A673 (cell line): ENCODE measurements at regions not wholly inside any gene's neighbourhood (a gene's known extent, or its start where the extent isn't known, plus 50 kb on each side); places are given as distances from the start of the nearest gene placed in this dataset.
"Not testable (repeated sequence)": the region's sequence is repeated elsewhere in the genome, so short reads cannot be mapped to it uniquely, and the experiment has no call there.

ENCODE experiments used
- BruUV-seq: library from RNA; stranded (reverse); fragments of 400-500 nt; replicated peaks from 2 replicates; lab custom pipeline; 2021; lab: Mats Ljungman, UMichigan
- CTCF ChIA-PET: fragments of 300-600 bp; sonication (Branson Sonifier 250); formaldehyde crosslinking; loops from one replicate; lab custom pipeline; 2022; ENCODE audit warnings: antibody characterized with exemption; lab: Charles Lee
- POLR2A ChIA-PET: fragments of 300-600 bp; sonication (Branson Sonifier 250); formaldehyde crosslinking; loops from one replicate; lab custom pipeline; 2022; ENCODE audit warnings: antibody characterized with exemption; ENCODE audit not compliant: low non-redundant PET; lab: Charles Lee
- DNase-seq: peaks from one replicate; pipeline ENCODE4 v3.0.0-alpha.2; 2015; ENCODE audit warnings: low spot score
- H3K27ac ChIP-seq: fragments of 200-600 bp; sonication (generic); 2 replicates; pipeline ENCODE4 v1.5.1; 2016; ENCODE audit warnings: mixed run types, low read depth, mild to moderate bottlenecking, mixed read lengths, antibody characterized with exemption, low read length; ENCODE audit not compliant: poor library complexity, severe bottlenecking
- H3K27me3 ChIP-seq: fragments of 200-600 bp; sonication (generic); replicated peaks from 2 replicates; pipeline ENCODE4 v1.6.1; 2017; ENCODE audit warnings: mixed run types, low read depth, mild to moderate bottlenecking, mixed read lengths, antibody characterized with exemption, low read length; ENCODE audit not compliant: insufficient read depth, poor library complexity
- H3K36me3 ChIP-seq: fragments of 200-600 bp; sonication (generic); 2 replicates; pipeline ENCODE4 v1.6.1; 2016; ENCODE audit warnings: mixed run types, mild to moderate bottlenecking, mixed read lengths, antibody characterized with exemption, low read length; ENCODE audit not compliant: insufficient read depth, poor library complexity, severe bottlenecking
- H3K4me1 ChIP-seq: fragments of 200-600 bp; sonication (generic); 2 replicates; pipeline ENCODE4 v1.6.1; 2017; ENCODE audit warnings: mixed run types, mild to moderate bottlenecking, mixed read lengths, antibody characterized with exemption, low read length; ENCODE audit not compliant: insufficient read depth, poor library complexity, severe bottlenecking
- H3K4me3 ChIP-seq: fragments of 200-600 bp; sonication (generic); 2 replicates; pipeline ENCODE4 v1.5.1; 2016; ENCODE audit warnings: low read depth, mixed run types, mild to moderate bottlenecking, mixed read lengths, low read length; ENCODE audit not compliant: poor library complexity, severe bottlenecking
- H3K9me3 ChIP-seq: fragments of 200-600 bp; sonication (generic); 2 replicates; pipeline ENCODE4 v1.6.1; 2016; ENCODE audit warnings: mixed run types, low read depth, mild to moderate bottlenecking, mixed read lengths, antibody characterized with exemption, low read length; ENCODE audit not compliant: poor library complexity, severe bottlenecking
- CTCF ChIP-seq: fragments of 300-800, 200-600 bp; sonication (generic); conservative IDR thresholded peaks from 2 replicates; pipeline ENCODE4 v1.5.1; 2017; ENCODE audit warnings: low read depth, mild to moderate bottlenecking, antibody characterized with exemption, low read length, moderate library complexity, mixed read lengths
- intact Hi-C: fragments of 100-400 bp; cut with micrococcal nuclease; formaldehyde crosslinking; loops from one replicate; pipeline ENCODE4 v1.10.0; 2022; ENCODE audit not compliant: unreplicated experiment

DNA sequence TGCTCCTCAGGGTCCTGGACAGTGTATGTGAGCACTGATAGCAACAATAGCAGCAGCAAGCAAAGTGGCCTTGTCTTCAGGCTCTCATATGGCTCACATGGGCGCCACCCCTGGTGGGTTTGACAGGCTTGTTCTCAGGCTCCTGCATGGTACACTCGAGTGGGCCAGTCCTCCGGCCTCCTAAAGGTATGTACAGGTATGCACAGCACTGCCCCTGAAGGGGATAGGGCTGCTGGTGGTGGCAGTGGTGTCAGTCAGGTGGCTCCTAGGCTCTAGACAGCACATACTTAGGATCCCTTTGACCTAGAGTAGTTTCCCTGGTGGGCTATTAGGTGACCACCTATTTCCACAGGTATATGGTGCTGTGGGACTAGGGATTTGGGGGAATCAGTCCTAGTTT, 79.8 kb downstream of the LGALS9B start:
- H3K27me3 ChIP-seq, H3K27ac ChIP-seq, H3K9me3 ChIP-seq, CTCF ChIA-PET, DNase-seq, POLR2A ChIA-PET, BruUV-seq, intact Hi-C loops, H3K36me3 ChIP-seq, H3K4me3 ChIP-seq, H3K4me1 ChIP-seq: not testable (repeated sequence)

GRCh38 chr17:20381358-20382300, 85.7 kb downstream of the LGALS9B start:
- POLR2A ChIA-PET, H3K4me3 ChIP-seq, CTCF ChIA-PET, BruUV-seq, H3K4me1 ChIP-seq, H3K27ac ChIP-seq, H3K27me3 ChIP-seq, H3K36me3 ChIP-seq, H3K9me3 ChIP-seq, intact Hi-C loops: not testable (repeated sequence)
- peak; percentile 64 for TF ChIP-seq CTCF
- peak; percentile 72 for DNase-seq

DNA sequence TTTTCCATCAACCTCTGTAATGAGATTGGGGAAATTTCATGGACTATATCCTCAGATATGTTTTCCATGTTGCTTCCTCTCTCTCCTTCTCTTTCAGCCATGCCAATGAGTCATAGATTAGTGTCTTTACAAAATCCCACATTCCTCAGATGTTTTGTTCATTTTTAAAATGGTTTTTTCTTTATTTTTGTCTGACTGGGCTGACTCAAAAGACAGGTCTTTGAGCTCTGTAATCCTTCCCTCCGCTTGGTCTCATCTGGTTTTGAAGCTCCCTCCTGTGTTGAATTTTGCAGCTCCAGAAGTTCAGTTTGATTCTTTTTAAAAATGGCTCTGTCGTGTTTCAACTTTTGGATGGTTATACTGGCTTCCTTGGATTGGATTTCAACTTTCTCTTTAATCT, 86.7 kb downstream of the LGALS9B start:
- H3K4me1 ChIP-seq, H3K27me3 ChIP-seq, H3K27ac ChIP-seq, POLR2A ChIA-PET, CTCF ChIA-PET, H3K36me3 ChIP-seq, DNase-seq, intact Hi-C loops, H3K9me3 ChIP-seq, BruUV-seq, H3K4me3 ChIP-seq: not testable (repeated sequence)

DNA sequence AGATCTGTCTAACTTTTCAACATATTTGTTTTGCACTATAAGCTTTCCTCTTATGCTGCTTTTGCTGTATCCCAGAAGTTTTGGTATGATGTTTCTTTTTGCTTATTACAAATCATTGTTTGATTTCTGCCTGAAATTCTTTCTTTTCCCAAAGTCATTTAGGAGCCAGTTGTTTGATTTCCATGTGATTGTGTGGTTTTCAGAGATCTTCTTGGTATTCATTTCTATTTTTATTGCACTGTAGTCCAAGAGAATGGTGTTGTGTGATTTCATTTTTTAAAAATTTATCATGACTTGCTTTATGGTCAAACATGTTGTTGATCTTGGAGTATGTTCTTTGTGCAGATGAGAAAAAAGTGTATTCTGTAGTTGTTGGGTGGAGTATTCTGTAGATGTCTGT, 88.1 kb downstream of the LGALS9B start:
- intact Hi-C loops, POLR2A ChIA-PET, H3K4me1 ChIP-seq, CTCF ChIA-PET, H3K9me3 ChIP-seq, DNase-seq, H3K27me3 ChIP-seq, H3K27ac ChIP-seq, H3K36me3 ChIP-seq, H3K4me3 ChIP-seq, BruUV-seq: not testable (repeated sequence)

DNA sequence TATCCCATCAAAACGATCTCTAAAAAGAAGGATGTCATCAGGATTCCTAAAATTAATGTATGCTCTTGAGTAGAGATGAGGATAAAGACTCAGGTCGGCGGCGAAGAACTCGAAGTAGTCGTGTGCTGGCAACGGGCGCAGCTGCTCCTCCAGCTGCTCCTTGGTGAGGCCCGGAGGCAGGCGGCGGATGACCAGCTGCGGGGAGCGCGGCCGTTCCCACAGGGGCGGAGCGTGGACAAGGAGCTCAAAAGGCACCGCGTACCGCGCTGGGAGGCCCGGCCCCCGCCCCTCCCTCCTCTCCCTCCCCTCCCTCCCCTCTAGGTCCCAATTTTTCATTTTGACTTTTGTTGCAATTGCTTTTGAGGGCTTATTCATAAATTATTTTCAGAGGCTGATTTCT, 90.7 kb downstream of the LGALS9B start:
- H3K27ac ChIP-seq, H3K9me3 ChIP-seq, DNase-seq, CTCF ChIA-PET, H3K4me1 ChIP-seq, H3K4me3 ChIP-seq, H3K27me3 ChIP-seq, POLR2A ChIA-PET, intact Hi-C loops, BruUV-seq, H3K36me3 ChIP-seq: not testable (repeated sequence)

DNA sequence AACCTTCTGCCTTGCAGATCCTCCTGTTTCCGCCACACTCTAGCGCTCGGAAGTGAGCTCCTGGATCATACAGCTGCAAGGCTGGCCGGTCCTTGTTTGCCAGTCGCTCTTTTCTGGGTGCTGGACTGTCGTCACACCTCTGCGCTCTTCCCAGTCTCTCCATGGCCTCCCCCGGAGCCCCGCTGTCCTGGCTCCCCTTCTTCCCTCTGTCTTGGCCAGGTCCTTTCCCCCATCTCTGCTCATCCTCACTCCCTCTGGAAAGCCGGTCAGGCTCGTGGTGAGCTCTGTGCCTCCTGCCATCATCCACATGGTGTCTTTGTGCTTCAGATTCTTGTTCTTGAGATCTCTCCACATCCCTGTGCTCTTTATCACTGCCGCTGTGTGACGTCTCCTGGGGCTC, 91.6 kb downstream of the LGALS9B start:
- H3K36me3 ChIP-seq, BruUV-seq, H3K27me3 ChIP-seq, intact Hi-C loops, DNase-seq, H3K9me3 ChIP-seq, H3K4me1 ChIP-seq, CTCF ChIA-PET, H3K4me3 ChIP-seq, POLR2A ChIA-PET, H3K27ac ChIP-seq: not testable (repeated sequence)
